ENCODE measurements at regions not wholly inside any gene's neighbourhood (a gene's known extent, or its start where the extent isn't known, plus 50 kb on each side); places are given as distances from the start of the nearest gene placed in this dataset.

DNA sequence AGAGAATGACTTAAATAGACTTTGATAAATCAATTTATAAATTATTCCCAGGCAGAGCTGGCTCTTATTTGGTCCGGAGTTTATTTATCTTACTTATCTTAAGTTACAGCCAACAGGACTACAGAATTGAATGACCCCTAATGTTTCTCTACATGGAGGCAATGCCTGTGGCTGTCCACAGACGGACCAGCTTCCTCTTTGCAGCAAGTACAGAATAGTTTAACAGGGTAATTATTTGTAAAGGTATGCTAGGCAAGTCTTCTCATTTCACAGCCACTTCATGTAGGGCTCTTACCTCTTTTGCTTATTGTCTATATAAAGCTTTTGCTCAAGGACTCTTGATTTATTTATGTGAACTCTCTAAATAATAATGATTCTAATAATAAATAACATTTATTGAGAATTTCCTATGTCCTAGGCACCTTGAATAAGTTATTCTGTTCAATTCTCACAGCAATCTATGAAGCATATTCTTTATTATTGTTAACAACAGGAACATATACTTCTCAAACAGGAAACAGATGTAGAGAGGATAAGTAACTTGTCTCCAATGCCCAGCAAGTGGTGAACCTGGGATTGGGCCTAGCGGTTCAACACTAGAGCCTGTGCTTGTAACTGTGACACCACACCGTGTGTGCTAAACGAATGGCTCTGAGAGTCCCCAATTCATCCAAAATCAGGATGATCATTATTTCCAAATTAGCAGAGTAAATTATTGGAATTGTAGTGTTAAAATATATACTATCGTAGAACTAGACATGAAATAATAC lies 58.8 kb upstream of the NXPH2 start:
- TF ChIP-seq, protein P1, sequence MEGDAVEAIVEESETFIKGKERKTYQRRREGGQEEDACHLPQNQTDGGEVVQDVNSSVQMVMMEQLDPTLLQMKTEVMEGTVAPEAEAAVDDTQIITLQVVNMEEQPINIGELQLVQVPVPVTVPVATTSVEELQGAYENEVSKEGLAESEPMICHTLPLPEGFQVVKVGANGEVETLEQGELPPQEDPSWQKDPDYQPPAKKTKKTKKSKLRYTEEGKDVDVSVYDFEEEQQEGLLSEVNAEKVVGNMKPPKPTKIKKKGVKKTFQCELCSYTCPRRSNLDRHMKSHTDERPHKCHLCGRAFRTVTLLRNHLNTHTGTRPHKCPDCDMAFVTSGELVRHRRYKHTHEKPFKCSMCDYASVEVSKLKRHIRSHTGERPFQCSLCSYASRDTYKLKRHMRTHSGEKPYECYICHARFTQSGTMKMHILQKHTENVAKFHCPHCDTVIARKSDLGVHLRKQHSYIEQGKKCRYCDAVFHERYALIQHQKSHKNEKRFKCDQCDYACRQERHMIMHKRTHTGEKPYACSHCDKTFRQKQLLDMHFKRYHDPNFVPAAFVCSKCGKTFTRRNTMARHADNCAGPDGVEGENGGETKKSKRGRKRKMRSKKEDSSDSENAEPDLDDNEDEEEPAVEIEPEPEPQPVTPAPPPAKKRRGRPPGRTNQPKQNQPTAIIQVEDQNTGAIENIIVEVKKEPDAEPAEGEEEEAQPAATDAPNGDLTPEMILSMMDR (IDR thresholded peaks at IDR 0.05), result no peak
- TF ChIP-seq POLR2AphosphoS5 (IDR thresholded peaks at IDR 0.05), result no peak

Data from gastroesophageal sphincter (tissue), 3 donors.